ENCODE measurements at regions not wholly inside any gene's neighbourhood (a gene's known extent, or its start where the extent isn't known, plus 50 kb on each side); places are given as distances from the start of the nearest gene placed in this dataset.

DNA sequence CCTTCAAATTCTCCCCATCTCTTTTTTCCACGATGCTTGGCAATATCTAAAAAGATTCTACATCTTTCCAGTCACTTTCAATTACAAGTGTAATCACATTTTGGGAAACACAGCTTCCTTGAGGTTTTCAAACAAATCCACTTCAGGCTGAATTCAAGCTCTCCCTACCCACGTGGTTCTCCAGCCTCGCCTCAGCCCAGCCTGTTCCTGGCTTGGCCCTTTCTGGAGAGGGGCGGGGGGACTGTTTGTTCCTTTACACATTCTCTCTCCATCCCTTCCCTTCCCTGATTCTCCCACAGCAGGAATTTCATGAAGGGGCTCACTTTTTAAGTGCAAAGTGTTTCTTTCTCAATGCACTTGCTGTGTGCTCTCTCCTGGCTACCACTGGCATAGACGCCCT is 226.3 kb upstream of the SOX11 start:
- no peak for DNase-seq (ENCODE audit: low read depth in 2 of 2)

DNA sequence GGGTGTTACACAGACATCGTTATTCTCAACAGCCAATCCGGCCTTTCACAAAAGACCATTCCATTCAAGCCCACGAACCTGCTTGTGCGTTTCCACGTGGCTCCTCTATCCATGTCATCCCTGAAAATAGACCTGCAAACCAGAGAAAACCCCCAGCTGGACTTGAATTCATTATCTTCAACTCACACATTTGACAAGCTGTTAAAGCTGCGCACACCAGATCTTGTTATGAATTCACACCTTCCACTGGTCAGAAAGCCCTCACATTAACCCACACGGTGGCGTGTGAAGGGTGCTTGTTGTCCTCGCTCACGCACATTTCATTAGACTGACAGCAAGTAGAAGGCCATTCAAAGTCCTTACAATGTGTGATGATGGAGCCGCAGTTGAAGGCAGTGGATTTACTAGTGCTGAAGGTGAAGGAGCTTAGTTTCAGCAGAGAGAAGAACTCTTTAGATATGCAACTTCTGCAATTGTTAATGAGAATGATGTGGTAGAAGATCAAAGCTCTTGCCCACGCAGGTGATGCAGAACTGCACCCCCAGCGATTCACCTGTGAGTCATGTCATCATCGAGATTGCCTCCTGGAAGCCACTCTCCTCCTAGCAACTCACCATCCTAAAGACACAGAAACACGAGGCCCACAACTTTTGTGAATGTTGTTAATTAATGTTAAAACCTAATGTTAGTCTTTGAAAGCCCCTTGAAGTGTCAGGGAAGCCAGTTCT is 224.8 kb upstream of the SOX11 start:
- DNase-seq (ENCODE audit: low read depth in 2 of 2): no peak

- DNase-seq (ENCODE audit: low read depth in 2 of 2): no peak
These were observed 219.5 kb upstream of the SOX11 start for GRCh38 chr2:5472673-5473072.

DNA sequence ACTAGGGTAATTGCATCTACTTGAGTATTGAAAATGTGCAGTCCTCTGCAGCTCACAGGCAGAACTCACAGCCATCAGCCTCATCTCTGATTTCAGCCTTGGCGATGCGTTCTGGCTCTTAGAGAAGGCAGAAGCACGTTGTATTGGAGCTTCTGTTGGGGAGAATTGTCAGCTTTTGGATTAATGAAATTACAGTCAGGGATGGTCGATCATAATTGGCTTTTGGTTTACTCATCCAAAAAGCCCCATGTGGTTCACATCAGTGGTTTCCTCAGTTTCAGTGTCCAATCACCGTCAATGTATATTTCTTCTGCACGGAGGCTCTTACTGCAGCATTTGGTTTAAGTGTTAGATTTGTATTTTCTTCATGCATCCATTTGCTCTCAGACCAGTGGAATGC is 218.5 kb upstream of the SOX11 start:
- no peak for DNase-seq (ENCODE audit: low read depth in 2 of 2)

- no peak for DNase-seq (ENCODE audit: low read depth in 2 of 2)
These were observed 217.5 kb upstream of the SOX11 start for GRCh38 chr2:5474716-5475115.

- no peak for DNase-seq (ENCODE audit: low read depth in 2 of 2)
These were observed 212.8 kb upstream of the SOX11 start for GRCh38 chr2:5479265-5479928.

- DNase-seq (ENCODE audit: low read depth in 2 of 2): no peak
These were observed 209.3 kb upstream of the SOX11 start for GRCh38 chr2:5482929-5483331.

DNA sequence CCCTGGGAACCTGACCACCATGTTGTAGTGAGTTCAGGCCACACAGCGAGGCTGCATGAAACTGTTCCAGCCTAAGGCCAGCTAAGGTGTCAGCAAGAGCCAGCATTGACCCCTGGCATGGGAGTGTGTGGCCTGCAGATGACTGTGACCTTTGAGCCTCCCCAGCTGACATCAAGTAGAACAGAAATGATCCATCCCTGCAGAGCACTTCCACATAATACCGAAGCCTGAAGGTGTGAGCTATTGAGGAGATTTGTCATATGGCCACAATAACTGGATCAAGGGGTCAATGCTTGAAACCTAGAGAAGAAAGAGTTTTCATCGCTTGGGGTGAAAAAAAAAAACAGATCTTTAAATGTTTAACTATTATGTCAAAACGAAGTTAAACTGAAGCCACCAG is 207.3 kb upstream of the SOX11 start:
- DNase-seq (ENCODE audit: low read depth in 2 of 2): no peak

DNA sequence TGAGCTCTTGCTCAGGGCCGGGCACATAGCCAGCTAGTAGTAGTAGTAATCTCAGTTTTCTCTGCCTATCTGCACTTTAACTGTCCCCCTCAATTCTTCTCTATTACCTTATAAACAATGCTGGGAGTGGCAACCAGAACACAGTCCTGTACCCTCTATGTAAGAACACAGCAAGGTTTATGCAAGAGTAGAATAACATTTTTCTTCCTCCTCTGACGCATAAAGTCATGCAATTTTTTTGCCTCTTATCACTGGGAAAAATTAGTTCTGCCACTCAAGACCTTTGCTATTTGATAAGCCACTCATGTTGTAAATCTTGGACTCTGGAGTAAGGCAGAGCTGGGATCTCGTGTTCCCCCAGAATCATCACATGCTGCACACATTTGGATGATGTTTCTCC is 200.7 kb upstream of the SOX11 start:
- no peak for DNase-seq (ENCODE audit: low read depth in 2 of 2)

- no peak for DNase-seq (ENCODE audit: low read depth in 2 of 2)
These were observed 198.9 kb upstream of the SOX11 start for GRCh38 chr2:5493256-5493655.

GRCh38 chr2:5494212-5494611 is 198.0 kb upstream of the SOX11 start:
- DNase-seq (ENCODE audit: low read depth in 2 of 2): no peak

- DNase-seq (ENCODE audit: low read depth in 2 of 2): no peak
These were observed 196.6 kb upstream of the SOX11 start for GRCh38 chr2:5495586-5495985.

- no peak for DNase-seq (ENCODE audit: low read depth in 2 of 2)
These were observed 194.3 kb upstream of the SOX11 start for GRCh38 chr2:5497874-5498273.

DNA sequence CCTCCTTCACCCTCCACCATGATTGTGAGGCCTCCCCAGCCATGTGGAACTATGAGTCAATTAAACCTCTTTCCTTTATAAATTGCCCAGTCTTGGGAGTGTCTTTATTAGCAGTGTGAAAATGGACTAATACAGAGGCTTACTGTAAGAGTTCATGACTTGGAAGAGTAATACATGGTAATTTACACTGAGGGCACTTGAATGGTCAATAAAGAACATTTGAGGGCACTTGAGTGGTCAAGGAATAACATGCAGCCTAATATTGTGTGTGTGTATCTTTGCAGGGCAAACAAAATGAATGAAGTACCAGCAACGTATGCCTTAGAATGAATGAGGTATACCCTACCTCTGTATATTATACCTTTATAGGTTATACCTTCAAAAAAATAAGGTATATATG is 190.4 kb upstream of the SOX11 start:
- DNase-seq (ENCODE audit: low read depth in 2 of 2): no peak

GRCh38 chr2:5502385-5502784 is 189.8 kb upstream of the SOX11 start:
- no peak for DNase-seq (ENCODE audit: low read depth in 2 of 2)

GRCh38 chr2:5504756-5505155 is 187.4 kb upstream of the SOX11 start:
- DNase-seq (ENCODE audit: low read depth in 2 of 2): no peak

- no peak for DNase-seq (ENCODE audit: low read depth in 2 of 2)
These were observed 184.8 kb upstream of the SOX11 start for GRCh38 chr2:5507367-5507766.

- no peak for DNase-seq (ENCODE audit: low read depth in 2 of 2)
These were observed 182.8 kb upstream of the SOX11 start for GRCh38 chr2:5509362-5509761.

- no peak for DNase-seq (ENCODE audit: low read depth in 2 of 2)
These were observed 182.1 kb upstream of the SOX11 start for GRCh38 chr2:5510082-5510481.

DNA sequence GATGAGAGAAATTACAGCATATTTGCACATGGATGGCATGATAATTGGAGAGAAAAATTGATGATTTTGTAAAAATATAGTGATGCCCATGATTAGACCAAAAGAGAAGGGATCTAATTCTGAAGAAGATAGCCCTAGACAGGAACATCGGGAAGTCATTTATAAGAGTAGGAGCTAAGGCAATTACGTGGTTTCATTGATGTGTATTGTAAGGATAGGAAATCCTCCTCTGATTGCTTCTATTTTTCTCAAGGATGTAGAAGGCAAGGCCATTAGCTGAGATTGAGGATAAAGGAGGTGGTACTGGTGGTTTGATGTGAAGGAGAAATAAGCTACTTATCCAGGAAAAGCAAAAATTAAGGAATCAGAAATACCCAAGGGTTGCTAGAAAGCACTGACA is 176.5 kb upstream of the SOX11 start:
- DNase-seq (ENCODE audit: low read depth in 2 of 2): no peak

- no peak for DNase-seq (ENCODE audit: low read depth in 2 of 2)
These were observed 172.9 kb upstream of the SOX11 start for GRCh38 chr2:5519286-5519685.

DNA sequence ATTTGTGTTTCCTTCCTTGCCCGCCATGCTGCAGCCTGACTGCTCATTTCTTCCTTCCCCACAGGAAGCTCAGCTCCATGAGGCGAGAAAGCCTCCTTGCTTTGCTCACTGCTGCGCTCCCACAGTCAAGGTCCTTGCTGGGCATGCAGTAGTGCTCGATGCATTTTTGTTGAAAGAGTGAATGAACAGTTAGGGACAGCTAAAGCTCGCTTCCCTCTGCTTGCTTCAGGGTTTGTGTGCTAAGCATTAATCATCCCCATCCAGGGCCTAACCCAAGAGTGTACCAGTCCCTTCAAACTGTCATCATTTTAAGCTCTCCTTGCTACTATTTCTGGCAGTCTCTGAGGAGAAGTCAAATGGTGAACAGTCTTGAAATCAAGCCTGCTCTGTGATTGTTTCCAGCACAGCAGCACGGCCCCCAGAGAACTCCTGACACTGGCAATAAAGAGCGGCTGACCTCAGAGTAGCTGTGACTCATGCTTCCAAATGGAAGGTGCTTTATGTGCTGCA is 171.7 kb upstream of the SOX11 start:
- no peak for DNase-seq (ENCODE audit: low read depth in 2 of 2)

- DNase-seq (ENCODE audit: low read depth in 2 of 2): no peak
These were observed 170.7 kb upstream of the SOX11 start for GRCh38 chr2:5521461-5521860.

Measured in lung microvascular endothelial cell (primary cell).